Smooth muscle cell (in vitro differentiated cells): ENCODE measurements at regions not wholly inside any gene's neighbourhood (a gene's known extent, or its start where the extent isn't known, plus 50 kb on each side); places are given as distances from the start of the nearest gene placed in this dataset.

Experiments used
- DNase-seq: peaks from one replicate; lab custom pipeline; 2025; ENCODE audit not compliant: unreplicated experiment; lab: John Stamatoyannopoulos, UW
- H2AFZ ChIP-seq: fragments of 200-600 bp; sonication (generic); 2 replicates; pipeline ENCODE4 v1.6.0; 2016; ENCODE audit warnings: antibody characterized with exemption, low read depth, mild to moderate bottlenecking
- H3F3A ChIP-seq: fragments of 200-600 bp; sonication (generic); 2 replicates; pipeline ENCODE4 v1.6.0; 2017; ENCODE audit warnings: antibody characterized with exemption, low read depth
- H3K27ac ChIP-seq: fragments of 200-600 bp; sonication (generic); 2 replicates; pipeline ENCODE4 v1.5.1; 2016; ENCODE audit warnings: low read depth, mild to moderate bottlenecking
- H3K27me3 ChIP-seq: fragments of 200-600 bp; sonication (generic); 2 replicates; pipeline ENCODE4 v1.6.1; 2016; ENCODE audit warnings: low read depth, mild to moderate bottlenecking
- H3K36me3 ChIP-seq: fragments of 200-600 bp; sonication (generic); 2 replicates; pipeline ENCODE4 v1.5.1; 2016; ENCODE audit warnings: low read depth
- H3K4me1 ChIP-seq: fragments of 200-600 bp; sonication (generic); 2 replicates; pipeline ENCODE4 v1.5.1; 2016; ENCODE audit warnings: low read depth
- H3K4me2 ChIP-seq: fragments of 200-600 bp; sonication (generic); 2 replicates; pipeline ENCODE4 v1.6.0; 2016; ENCODE audit warnings: mild to moderate bottlenecking
- H3K4me3 ChIP-seq: fragments of 200-600 bp; sonication (generic); 2 replicates; pipeline ENCODE4 v1.5.1; 2016; ENCODE audit warnings: mild to moderate bottlenecking
- H3K79me2 ChIP-seq: fragments of 200-600 bp; sonication (generic); 2 replicates; pipeline ENCODE4 v1.6.0; 2016; ENCODE audit warnings: low read depth, mild to moderate bottlenecking
- H3K9ac ChIP-seq: fragments of 200-600 bp; sonication (generic); 2 replicates; pipeline ENCODE4 v1.6.0; 2016; ENCODE audit warnings: low read depth
- H3K9me3 ChIP-seq: fragments of 200-600 bp; sonication (generic); replicated peaks from 2 replicates; pipeline ENCODE4 v1.5.1; 2016; ENCODE audit warnings: low read depth
- H4K20me1 ChIP-seq: fragments of 200-600 bp; sonication (generic); 2 replicates; pipeline ENCODE4 v1.6.0; 2016; ENCODE audit warnings: low read depth
- WGBS: methylation state at CpG from one replicate; pipeline ENCODE4 v1.1.7; 2016; ENCODE audit warnings: low lambda C conversion rate; 5-methylcytosine and 5-hydroxymethylcytosine counted together
- TF ChIP-seq, protein P1 (sequence below): fragments of 200-600 bp; sonication (generic); IDR thresholded peaks from 2 replicates; pipeline ENCODE4 v1.5.1; 2017; ENCODE audit warnings: borderline replicate concordance, mild to moderate bottlenecking, antibody characterized with exemption; ENCODE audit not compliant: insufficient read depth, poor library complexity, severe bottlenecking

DNA sequence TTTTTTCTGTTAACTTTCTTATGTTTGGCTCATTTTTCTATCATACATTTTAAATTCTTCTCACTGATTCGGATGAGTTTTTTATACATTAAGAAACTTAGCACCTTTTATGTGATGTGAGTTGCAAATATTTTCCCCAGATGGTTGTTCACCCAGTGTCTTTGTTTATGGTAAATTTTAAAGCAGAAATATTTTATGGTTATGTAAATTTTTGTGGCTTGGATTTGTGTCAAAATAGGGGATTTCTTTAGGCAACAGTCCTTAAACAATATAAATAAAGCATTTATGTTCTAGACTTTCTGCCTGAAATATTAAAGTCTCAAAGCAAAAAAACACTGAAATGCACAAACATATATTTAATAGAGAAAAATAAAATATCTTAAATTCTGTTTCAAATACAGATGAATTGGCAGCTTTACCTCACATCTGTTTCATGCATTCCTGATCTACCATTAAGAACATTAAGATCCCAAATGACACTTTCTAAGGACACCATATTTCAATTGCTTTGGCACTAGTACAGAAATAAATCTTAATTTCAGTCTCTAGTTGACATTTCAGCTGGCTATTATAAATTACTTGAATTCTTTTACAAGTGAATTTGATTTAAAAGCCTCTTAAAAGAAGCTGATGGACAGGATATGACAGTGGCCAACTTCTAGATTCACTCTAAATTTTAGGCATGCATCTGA is 646.6 kb downstream of the HACE1 start:
- Histone ChIP-seq H3K27ac (no peak overlapping the region), H3K4me1 (no peaks in the 10 kb centered on the region), H3K9me3 (no peaks in the 10 kb centered on the region), H3K4me3 (no peak overlapping the region), H3K27me3 (no peaks in the 10 kb centered on the region), H2AFZ (no peak overlapping the region), H3K79me2 (no peaks in the 10 kb centered on the region), H4K20me1 (no peaks in the 10 kb centered on the region), H3K9ac (no peak overlapping the region), H3F3A (no peaks in the 10 kb centered on the region), H3K4me2 (no peak overlapping the region), H3K36me3 (no peaks in the 10 kb centered on the region)
- TF ChIP-seq, protein P1, sequence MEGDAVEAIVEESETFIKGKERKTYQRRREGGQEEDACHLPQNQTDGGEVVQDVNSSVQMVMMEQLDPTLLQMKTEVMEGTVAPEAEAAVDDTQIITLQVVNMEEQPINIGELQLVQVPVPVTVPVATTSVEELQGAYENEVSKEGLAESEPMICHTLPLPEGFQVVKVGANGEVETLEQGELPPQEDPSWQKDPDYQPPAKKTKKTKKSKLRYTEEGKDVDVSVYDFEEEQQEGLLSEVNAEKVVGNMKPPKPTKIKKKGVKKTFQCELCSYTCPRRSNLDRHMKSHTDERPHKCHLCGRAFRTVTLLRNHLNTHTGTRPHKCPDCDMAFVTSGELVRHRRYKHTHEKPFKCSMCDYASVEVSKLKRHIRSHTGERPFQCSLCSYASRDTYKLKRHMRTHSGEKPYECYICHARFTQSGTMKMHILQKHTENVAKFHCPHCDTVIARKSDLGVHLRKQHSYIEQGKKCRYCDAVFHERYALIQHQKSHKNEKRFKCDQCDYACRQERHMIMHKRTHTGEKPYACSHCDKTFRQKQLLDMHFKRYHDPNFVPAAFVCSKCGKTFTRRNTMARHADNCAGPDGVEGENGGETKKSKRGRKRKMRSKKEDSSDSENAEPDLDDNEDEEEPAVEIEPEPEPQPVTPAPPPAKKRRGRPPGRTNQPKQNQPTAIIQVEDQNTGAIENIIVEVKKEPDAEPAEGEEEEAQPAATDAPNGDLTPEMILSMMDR = no peak
- 73% methylated on average over 1 of the region's 1 CpG for WGBS
- no peak for DNase-seq

DNA sequence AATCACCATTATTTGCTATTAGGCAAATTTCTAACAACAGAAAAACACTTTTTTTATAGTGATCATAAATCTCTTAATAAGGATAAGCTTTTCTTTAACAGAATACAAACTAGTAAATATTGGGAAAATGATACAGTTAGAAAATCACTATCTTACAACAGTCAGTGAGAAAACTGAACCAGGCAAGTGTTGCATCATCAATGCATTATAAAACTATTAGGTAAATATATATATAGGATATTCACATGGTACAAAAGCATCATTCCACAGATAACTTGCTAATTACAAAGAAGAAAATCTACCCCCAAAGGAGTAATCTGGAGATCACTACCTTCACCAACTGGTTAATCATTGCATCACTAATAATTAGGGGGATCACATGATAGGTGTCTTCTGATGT is 652.1 kb downstream of the HACE1 start:
- Histone ChIP-seq H3K27ac (no peak overlapping the region), H3K9ac (no peak overlapping the region), H3K27me3 (no peaks in the 10 kb centered on the region), H3K9me3 (no peaks in the 10 kb centered on the region), H4K20me1 (no peaks in the 10 kb centered on the region), H3K4me2 (no peak overlapping the region), H3K36me3 (no peaks in the 10 kb centered on the region), H3F3A (no peaks in the 10 kb centered on the region), H2AFZ (no peak overlapping the region), H3K79me2 (no peaks in the 10 kb centered on the region), H3K4me3 (no peak overlapping the region), H3K4me1 (no peaks in the 10 kb centered on the region)
- TF ChIP-seq, protein P1 = no peak
- DNase-seq = no peak

DNA sequence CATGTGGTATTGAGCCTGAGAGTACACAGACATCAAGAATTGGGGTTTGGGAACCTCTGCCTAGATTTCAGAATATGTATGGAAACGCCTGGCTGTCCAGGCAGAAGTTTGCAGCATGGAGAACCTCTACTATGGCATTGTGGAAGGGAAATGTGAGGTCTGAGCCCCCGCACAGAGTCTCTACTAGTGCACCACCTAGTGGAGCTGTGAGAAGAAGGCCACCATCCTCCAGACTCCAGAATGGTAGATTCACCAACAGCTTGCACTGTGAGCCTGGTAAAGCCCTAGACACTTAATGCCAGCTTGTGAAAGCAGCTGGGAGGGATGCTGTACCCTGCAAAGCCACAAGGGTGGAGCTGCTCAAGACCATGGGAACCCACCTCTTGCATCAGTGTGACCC is 658.2 kb downstream of the HACE1 start:
- Histone ChIP-seq H3K27me3 (no peaks in the 10 kb centered on the region), H3K79me2 (no peaks in the 10 kb centered on the region), H3K4me3 (no peak overlapping the region), H3K4me2 (no peak overlapping the region), H3K36me3 (no peaks in the 10 kb centered on the region), H3K4me1 (no peaks in the 10 kb centered on the region), H3F3A (no peaks in the 10 kb centered on the region), H3K27ac (no peak overlapping the region), H4K20me1 (no peaks in the 10 kb centered on the region), H2AFZ (no peak overlapping the region), H3K9me3 (no peaks in the 10 kb centered on the region), H3K9ac (no peak overlapping the region)
- 89% methylated on average over 2 of the region's 2 CpGs for WGBS
- TF ChIP-seq, protein P1 = no peak
- no peak for DNase-seq

DNA sequence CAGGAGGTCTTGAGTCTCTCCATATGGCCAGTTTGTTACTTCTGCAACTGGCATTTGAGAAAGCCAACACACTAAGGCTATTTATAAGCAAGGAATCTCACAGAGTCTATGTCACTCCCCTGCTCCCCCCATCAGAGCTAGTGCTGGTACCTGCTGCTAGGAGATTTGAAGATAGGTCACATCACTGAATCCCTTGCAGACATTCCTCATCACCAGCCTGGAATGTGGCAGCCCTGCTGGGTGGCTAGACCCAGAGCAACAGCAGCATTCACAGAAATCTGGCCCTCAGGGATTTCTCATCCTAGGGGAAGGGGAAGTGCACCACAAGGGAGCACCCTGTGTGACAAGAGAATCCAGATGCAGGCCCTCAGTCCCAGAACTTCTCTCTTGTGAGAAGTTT is 672.1 kb downstream of the HACE1 start:
- DNase-seq = no peak
- Histone ChIP-seq H3K79me2 (no peaks in the 10 kb centered on the region), H3K4me1 (no peaks in the 10 kb centered on the region), H3K27ac (no peak overlapping the region), H3K9ac (no peak overlapping the region), H3K4me3 (no peak overlapping the region), H2AFZ (no peak overlapping the region), H3K27me3 (no peaks in the 10 kb centered on the region), H3K36me3 (no peaks in the 10 kb centered on the region), H3K4me2 (no peak overlapping the region), H3K9me3 (peaks cover 12% of the 10 kb centered on the region), H3F3A (no peaks in the 10 kb centered on the region), H4K20me1 (no peaks in the 10 kb centered on the region)
- TF ChIP-seq, protein P1 = no peak
